ENCODE measurements at regions not wholly inside any gene's neighbourhood (a gene's known extent, or its start where the extent isn't known, plus 50 kb on each side); places are given as distances from the start of the nearest gene placed in this dataset.

GRCh38 chr16:86730597-86730996 is 152.2 kb downstream of the FOXL1 start:
- TF ChIP-seq CTCF (IDR thresholded peaks at IDR 0.05) = no peak
- TF ChIP-seq EP300 (IDR thresholded peaks at IDR 0.05) = no peak
- no peak for TF ChIP-seq POLR2A (IDR thresholded peaks at IDR 0.05)

All from ovary (tissue), 3 donors.